Eye (tissue), 1 donor: ENCODE measurements at regions not wholly inside any gene's neighbourhood (a gene's known extent, or its start where the extent isn't known, plus 50 kb on each side); places are given as distances from the start of the nearest gene placed in this dataset.

Source experiments
- DNase-seq: peaks from one replicate; pipeline ENCODE4 v3.0.0-alpha.2; 2015

DNA sequence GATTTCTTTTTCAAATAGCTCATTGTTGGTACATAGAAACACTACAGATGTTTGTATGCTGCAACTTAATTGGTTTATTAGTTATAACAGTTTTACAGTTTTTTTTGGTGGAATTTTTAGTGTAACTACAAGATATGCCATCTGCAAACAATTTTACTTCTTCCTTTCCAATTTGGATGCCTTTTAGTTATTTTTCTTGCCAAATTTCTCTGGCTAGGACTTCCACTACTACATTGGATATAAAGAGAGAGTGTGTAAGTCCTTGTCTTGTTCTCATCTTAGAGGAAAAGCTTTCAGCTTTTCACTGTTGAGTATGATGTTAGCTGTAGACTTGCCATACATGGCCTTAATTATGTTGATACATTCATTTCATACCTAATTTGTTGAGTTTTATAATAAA lies 143.6 kb upstream of the EOMES start:
- DNase-seq = no peak

DNA sequence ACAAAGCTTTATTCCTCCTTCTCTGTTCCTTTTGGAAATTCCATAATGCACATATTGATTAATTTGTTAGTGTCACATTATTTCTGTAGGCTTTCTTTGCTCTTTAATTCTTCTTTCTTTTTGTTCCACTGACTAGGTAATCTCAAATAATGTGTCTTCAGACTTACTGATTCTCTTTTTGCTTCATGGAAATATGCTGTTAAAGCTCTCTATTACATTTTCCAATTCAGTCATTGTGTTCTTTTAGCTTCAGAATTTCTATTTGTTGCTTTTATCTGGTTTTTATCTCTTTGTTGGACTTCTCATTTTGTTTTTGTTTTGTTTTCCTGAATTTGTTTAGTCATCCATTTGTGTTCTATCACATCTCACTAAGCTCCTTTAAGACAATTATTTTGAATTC lies 147.0 kb upstream of the EOMES start:
- DNase-seq = no peak

DNA sequence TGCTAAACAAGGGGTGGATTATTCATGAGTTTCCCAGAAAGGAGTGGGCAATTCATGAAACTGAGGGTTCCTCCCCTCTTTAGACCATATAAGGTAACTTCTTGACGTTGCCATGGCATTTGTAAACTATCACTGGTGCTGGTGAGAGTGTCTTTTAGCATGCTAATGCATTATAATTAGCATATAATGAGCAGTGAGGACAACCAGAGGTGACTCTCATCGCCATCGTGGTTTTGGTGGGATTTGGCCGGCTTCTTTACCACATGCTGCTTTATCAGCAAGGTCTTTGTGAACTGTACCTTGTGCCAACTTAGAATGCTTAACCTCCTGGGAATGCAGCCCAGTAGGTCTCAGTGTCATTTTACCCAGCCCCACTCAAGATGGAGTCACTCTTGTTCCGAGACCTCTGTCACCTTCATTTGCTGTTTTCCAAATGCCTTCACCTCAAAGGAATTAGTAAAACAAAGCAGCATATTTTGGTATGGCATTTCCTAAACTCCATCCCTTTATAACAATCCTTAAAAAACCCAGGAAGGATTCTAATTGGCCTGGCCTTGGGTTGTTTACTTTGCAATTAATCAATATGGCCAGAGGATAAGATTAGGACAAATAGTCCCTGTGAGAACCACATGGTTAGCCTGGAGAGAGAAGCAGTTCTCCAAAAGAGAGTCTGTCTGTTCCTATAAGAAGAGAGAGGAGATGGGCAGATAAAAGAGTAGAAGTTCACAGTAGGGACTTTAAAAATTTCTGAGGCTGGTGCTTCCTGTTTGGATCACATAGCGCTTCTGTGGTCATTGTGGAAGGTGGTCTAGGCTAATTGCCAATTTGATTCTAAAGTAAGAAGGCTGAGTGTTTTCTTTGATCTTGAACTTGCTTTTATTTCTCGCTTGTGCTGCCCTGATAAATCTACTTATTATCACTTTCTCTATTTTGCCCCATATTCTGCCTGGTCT lies 155.2 kb upstream of the EOMES start:
- DNase-seq = no peak

DNA sequence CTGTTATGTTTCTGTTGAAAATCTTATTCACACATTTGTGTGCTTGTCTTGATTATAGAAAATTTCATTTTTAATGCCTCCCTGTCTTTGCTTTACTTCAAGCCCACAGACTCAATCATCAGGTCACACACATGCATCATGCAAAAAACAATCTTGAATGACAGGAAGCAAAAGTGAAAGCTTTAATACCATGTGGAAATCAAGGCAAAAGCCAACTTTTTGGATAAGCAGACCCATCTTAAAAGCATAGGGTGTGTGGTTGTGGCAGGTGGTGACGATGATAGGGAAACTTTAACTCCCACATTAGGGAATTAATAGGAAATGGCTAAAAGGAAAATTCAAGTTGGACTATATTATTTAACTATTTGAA lies 155.9 kb upstream of the EOMES start:
- no peak for DNase-seq

DNA sequence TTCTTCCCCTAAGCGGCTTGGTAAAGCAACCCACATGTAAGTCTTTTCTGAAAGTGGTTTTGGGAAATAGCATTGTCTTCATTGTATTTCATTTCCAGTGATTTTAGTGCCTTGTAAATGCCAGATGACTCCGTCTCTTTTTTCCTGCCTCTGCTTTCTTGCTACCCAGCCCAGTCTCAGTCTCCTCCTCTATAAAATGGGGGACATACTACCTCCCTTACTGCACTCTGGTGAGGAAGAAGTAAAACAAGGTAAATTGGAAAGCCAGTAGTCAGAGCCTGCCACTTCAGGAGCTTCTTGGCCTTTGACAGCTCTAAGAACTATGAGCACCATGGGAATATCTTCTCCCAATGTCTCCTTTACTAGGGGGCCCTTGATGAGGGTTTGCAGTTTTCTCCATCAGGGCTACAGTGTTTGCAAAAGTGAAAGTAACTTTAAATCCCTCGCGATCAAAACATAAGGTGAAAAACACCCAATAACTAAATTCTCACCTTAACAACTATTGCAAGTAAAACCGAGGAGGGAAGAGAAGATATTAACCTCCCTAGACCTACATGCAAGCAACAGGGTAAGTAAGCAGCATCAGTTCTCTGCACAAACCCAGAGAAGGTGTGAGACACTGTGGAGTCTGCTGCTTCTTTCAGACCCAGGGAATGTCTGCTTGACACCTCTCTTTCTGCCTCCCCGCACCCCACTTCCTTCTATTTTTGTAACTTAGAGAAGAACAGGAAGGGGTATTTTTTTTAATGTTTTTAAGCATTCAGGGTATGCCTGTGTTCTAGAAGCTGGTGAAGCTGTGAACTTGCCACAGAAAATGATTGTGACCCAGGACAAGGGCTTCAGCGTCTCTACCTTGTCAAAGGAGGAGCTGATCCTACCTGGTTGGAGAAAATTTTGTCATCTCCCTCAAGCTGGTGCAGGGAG lies 159.1 kb upstream of the EOMES start:
- no peak for DNase-seq

DNA sequence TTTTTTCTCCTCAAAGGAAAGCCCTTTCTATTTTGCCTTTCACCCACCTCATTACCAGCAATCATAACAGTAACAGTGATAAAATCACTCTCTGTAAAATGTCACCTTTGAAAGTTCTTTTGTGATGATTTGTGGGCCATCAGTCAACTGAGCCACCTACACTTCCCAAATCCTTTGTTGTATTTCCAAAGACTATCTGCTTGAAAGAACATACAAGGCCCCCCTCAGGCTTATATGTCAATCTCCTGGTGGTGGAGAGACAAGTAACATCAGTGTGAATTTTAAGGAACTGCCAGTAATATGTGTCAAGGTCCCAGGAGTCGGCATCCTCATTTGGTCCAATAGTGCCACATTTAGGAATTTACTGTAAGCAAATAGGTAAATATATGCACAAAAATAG lies 161.1 kb upstream of the EOMES start:
- DNase-seq = no peak

DNA sequence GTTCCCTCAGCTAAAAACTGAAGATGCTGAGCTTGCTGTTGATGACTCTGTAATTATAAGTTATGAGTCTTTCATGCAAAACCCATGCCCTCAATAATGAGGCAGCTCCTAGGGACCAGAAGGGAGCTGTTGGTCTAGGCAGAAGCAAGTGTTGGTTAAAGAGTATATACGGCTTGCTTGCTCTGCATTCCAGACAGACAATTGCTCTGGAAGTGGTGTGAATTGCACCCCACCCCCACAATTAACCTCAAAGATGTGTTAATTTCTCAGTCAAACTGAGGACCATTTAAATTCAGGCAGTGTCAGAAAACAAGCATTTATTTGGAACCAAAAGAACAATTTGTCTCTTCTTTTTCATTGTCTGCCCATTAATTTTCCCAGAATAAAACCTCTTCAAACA lies 163.5 kb upstream of the EOMES start:
- DNase-seq = no peak

DNA sequence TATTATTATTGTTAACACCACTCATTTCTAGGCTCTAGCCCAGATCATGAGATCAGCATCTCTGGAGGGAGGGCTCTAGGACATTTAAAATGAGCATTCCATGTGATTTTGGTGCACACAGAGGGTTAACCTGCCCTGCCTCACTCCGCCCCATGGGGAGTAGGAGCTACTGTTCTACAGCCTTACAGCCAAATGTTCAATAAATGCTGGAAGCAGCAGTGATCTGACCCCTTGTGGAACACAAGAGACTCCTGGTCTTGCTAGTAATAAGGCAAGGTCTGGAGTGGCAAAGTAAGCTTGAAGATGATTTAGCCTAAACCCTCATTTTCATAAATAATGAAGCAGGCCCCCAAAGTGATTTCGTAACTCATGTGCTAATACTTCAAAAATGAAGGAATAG lies 166.4 kb upstream of the EOMES start:
- no peak for DNase-seq

DNA sequence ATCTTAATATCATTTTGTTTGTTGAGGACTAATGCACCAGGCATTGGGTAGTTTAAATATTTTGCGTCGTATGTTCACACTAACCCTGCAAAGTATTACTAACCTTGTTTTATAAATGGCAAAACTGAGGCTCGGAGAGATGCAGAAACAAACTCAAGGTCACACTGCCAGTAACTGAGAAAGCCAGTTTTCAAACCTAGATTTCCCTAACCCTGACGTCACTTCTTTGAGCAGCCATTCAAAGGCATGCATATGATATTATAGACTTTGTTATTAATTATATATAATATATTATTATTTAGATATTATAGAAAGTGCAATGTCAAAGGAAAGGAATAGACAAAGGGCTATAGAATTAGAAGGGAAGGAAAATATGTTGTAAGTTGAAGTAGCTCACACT lies 167.6 kb upstream of the EOMES start:
- DNase-seq = no peak

DNA sequence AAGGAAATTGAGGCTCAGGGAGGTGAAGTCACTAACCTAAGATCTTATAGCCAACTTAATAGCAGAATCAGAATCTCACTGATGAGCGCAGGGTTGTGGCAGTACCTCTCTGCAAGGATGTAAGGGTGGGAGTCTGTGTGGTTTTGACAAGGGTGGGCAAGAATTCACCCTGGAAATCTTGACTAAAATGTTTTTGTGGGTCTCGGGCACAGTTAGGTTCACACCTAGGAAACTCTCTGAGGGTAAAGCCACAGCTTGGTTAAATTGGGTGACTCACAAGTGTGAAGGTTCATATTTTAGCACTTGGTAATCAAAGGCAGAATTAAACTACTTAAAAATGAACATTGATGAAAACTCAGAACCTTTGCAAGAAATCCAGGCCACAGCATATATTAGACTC lies 178.2 kb upstream of the EOMES start:
- no peak for DNase-seq

DNA sequence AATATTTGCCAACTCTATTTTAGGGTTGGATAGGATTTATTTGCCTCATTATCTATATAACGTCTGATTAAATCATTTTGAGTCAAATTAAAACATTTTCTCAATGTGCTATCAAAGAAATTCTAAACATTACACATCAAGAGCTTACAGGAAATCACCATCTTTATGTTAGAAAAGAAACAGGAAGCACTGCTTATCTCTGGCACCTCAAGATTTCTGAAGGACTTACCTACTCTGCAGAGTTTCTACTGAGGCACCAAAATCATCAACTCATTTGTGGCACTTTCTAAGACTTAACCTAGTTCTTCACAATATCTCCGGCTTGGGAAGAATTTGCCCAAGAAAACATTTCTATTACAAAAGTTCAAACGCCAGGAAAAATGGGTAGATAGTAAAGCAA lies 181.3 kb upstream of the EOMES start:
- no peak for DNase-seq

DNA sequence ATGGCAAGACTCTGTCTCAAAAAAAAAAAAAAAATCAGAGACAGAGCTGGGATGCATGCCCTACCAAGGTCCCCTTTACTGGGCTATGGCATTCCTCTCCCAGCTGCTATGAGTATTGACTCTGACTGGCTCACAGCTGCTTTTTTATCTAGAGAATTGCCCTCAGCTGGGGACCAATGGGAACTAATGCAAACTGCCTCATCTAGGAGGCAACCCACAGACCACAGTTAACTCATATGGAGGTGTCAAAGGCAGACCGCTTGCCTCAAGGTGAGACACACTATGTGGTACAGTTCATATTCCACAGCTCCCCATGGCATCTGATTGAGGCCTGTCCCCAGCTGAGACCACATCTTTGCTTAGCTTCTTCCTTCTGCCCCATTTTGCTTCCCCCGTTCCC lies 183.5 kb upstream of the EOMES start:
- no peak for DNase-seq

DNA sequence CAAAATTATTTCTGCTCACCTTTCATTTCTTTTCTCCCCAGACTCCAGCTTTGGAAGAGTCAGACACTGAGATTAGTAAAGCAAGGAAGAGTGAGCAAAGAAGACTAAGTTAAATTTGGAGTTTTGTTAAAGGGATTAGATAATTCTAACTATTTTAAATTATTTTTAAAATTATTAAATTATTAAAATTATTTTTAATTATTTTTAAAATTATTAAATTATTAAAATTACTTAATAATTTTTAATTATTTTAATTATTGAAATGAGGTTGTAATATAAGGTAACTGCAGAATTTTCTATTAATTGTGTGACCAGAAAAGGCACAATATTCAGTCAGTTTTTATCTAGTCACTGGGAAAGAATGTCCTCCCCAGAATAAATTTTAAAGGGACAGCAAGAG lies 185.0 kb upstream of the EOMES start:
- no peak for DNase-seq

DNA sequence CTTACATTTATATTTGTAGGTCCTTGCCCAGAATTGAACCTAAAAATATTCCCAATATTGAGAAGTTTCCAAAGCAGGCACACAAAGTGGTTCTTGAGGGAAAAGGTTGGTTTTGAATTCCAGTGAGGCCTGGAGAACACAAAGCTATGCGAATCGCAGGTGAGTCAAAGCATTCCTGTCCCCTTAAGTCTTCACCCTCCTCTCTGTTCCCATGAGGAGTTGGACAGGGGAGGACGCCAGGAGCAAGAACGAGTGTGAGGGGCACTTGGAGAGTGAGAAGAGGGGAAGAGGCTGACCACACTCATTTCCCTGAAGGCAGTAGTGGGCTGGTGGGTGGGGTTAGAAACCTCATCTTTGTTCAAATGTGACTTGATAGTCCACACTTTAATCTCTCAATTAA lies 185.8 kb upstream of the EOMES start:
- DNase-seq = no peak

DNA sequence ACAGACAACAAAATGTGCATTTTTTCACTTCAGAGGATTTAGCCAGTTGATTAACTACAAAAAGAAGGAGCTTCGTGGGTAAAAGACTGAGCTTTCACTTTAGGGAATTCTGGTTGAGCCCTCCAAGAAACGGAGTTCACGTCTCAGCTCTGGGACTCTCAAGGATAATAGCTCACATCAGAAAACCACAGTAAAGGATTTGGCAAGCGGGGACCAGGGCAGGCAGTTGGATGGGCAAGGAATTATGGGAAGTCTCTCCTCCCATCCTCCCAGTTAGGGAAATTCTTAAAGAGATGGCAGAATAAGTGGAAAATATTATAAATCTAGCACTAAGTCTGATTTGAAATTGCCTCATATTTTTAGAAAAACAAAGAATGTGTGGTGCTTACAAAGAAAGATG lies 188.3 kb upstream of the EOMES start:
- peak; percentile 41 for DNase-seq

DNA sequence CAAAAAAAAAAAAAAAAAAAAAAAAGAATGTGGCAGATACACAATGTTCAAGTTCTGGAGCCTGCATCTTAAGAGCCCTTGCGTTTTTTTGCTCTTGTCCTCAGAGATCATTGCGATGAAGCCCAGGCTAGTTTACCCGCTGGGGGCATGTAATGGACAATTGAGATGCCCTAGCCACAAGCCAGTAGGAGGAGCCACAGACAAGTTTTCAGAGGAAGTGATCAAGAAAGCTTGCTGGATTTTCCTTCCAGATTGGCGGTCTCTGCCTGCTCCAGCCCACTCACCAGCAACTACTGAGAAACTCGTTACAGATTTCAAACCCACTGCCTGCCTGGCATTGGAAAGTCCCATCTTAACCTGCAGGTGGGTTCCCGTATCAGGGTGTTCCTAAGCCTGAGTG lies 192.1 kb upstream of the EOMES start:
- DNase-seq = no peak

DNA sequence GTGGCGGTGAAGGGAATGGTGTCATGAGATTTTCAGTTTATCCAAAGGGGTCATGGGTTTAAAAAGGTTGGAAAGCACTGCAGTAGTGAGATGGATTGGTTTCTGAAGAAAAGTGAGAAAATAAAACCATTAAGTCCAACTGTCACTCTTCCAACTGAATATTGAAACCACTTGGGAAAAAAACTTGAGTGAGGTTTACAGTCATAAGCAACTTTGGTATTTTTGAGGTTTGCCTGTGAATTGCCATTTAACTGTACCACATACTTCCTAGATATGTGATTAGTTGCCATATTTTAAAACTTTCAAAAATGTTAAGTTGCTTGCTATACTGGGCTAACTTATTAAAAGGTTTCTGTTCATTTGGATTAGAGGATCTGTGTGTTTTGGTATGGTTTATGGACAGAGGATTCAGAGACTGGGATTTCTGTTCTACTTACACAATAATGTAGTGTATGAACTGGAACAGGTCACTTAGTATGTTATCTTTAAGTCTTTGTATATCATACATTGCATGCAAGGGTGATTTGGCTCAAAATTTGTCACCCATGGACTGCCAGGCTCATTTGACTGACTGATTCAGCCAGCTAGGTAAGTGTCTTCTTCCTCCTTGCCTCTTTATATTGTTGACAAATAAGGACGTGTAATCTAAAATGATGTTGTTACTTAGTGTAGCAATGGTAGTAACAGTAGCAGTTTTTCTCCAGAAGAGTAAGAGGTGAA lies 201.4 kb upstream of the EOMES start:
- no peak for DNase-seq

DNA sequence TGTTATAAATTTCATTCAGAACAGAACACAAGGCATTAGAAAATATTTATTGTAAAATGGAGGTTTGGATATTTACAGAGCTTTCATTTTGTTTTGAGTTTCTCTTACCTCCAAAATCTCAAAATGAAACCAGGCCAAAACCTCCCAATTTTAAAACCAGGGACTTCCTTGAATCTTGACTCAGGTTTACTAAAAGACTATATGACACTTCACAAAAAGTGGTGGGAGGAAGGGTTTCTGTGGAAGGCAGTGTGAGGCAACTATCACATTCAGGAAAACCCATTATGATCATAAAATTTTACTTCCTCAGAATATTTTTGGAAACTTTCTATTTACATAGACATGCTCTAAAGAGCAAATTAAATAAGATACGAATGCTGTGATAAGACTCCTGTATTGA lies 205.8 kb upstream of the EOMES start:
- no peak for DNase-seq

DNA sequence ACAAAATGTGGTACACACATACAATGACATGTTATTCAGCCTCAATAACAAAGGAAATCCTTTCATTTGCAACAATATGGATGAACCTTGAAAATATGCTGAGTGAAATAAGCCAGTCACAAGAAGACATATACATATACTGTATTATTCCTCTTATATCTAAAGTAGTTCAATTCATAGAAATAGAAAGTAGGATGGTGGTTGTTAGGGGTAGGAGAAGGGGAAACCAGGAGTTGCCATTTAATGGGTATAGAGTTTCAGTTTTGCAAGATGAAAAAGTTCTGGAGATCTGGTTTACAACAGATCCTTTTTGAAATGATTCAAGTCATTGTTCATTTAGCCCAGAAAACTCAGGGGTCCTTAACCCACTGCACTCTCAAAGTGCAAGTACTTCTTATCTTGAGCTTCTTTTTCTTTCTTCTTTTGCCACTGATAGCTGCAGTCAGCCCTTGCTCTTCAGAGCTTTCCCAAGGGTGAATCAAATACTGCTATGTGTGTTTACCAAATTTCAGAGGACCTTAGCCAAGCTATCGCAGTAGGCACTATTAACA lies 208.0 kb upstream of the EOMES start:
- no peak for DNase-seq

DNA sequence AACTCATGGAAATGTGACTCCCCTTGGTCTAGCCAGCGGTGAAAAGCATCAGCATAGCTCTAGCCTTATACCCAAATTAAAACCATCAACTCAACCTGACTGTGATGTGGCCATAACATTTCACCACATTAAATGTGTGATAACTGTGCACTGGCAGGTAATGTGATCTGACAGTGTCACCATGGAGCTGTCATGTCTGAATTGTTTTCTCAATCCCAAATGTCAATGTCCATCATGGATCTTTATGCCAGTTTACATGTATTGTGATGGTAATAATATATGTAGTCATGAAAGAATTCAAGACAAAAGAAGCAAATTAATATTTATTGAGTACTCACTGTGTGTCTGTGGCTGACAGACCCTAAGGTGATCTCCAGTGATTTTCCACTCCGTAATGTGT lies 213.4 kb upstream of the EOMES start:
- peak; percentile 18 for DNase-seq

DNA sequence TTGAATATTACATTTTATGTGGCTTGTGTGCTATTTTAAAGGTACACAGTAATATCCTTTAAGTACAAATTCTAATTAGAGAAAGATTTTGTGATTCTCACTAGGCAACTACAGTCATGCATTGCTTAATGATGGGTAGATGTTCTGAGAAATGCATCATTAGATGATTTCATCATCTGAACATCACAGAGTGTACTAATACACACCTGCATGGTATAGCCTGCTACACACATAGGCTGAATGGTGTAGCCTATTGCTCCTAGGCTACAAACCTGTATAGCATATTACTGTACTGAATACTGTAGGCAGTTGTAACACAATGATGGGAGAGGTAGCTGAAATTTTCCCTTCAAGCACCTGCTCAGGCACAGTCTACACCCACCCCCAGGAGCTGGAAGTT lies 217.4 kb upstream of the EOMES start:
- DNase-seq = no peak

DNA sequence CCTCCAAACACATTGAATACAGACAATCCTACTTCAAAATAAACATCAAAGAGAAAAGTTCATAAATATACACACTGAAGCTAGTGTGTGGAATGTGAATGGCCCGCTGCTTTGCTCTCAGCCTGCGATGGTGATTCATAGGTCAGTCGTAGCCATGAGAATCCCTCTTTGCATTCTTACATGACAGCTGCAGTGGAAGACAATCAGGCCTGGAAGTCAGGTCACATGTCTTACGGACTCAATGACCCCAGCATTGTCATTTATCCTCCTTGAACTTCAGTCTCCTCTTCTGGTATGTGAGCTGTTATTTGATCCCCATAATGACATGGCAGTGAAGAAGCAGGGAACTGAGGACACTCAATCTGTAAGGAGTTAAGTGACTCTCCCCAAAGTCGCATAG lies 217.8 kb upstream of the EOMES start:
- peak; percentile 44 for DNase-seq

DNA sequence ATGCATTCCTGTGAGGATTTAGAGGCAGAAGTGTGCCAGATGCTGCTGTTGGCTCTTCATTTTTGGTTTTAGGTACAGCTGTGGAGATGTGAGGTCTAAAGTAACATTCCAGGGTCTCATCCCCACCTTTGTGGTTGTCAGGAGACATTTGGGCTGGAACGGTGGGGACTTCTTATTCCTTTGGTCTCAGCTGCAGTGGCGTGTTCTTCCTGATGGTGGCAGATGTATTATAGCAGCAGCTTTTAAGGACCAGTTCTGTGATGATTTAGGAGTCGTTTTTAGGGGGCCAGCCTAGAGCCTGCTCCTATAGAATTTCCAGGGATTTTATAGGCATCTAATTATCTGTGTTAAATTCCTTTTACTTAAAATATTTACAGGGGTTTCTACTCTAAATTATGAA lies 221.0 kb upstream of the EOMES start:
- DNase-seq = no peak
